Forelimb muscle (tissue), 1 donor: ENCODE measurements at regions not wholly inside any gene's neighbourhood (a gene's known extent, or its start where the extent isn't known, plus 50 kb on each side); places are given as distances from the start of the nearest gene placed in this dataset.

Experiments
- DNase-seq: peaks from one replicate; pipeline ENCODE4 v3.0.0-alpha.2; 2013; ENCODE audit warnings: low read depth

- DNase-seq = no peak
Observed at GRCh38 chr11:43245466-43245865, 66.3 kb upstream of the API5 start.

GRCh38 chr11:43250309-43250708, 61.5 kb upstream of the API5 start:
- DNase-seq = no peak

GRCh38 chr11:43261775-43262174, 50.0 kb upstream of the API5 start:
- no peak for DNase-seq
